Liver (tissue), 8 donors: ENCODE measurements at regions not wholly inside any gene's neighbourhood (a gene's known extent, or its start where the extent isn't known, plus 50 kb on each side); places are given as distances from the start of the nearest gene placed in this dataset.

Source experiments
- DNase-seq: peaks from one replicate; pipeline ENCODE4 v3.0.0-alpha.2; 2017; ENCODE audit warnings: low spot score
- H3K27ac ChIP-seq, 2 donors: one replicate each; pipeline ENCODE4 v1.7.0; 2013; ENCODE audit warnings: inconsistent platforms in 2 of 2, low read length in 2 of 2, control low read depth in 1 of 2, low read depth in 1 of 2, mild to moderate bottlenecking in 1 of 2
- H3K27me3 ChIP-seq, 4 donors: one replicate each; pipeline versions ENCODE4 v1.6.1 to v1.7.0; 2013; ENCODE audit warnings: low read length in 3 of 4, inconsistent platforms in 1 of 4, mild to moderate bottlenecking in 1 of 4, moderate library complexity in 1 of 4; ENCODE audit not compliant: control insufficient read depth in 4 of 4, insufficient read depth in 4 of 4
- H3K36me3 ChIP-seq, 4 donors: one replicate each; pipeline versions ENCODE4 v1.6.1 to v1.7.0; 2013; ENCODE audit warnings: low read length in 3 of 4, mild to moderate bottlenecking in 3 of 4, low read depth in 1 of 4, moderate library complexity in 1 of 4; ENCODE audit not compliant: control insufficient read depth in 4 of 4, insufficient read depth in 3 of 4
- H3K4me1 ChIP-seq, 4 donors: one replicate each; pipeline versions ENCODE4 v1.6.1 to v1.7.0; 2013; ENCODE audit warnings: low read length in 3 of 4, mild to moderate bottlenecking in 3 of 4, moderate library complexity in 1 of 4; ENCODE audit not compliant: control insufficient read depth in 4 of 4, insufficient read depth in 4 of 4
- H3K4me3 ChIP-seq, 3 donors: one replicate each; pipeline versions ENCODE4 v1.6.1 to v1.7.0; 2013; ENCODE audit warnings: low read length in 3 of 3, control low read depth in 1 of 3, low read depth in 1 of 3, mild to moderate bottlenecking in 1 of 3
- H3K9ac ChIP-seq, 2 donors: one replicate each; pipeline ENCODE4 v1.7.0; 2013; ENCODE audit warnings: low read length in 2 of 2, mild to moderate bottlenecking in 2 of 2, moderate library complexity in 2 of 2, control low read depth in 1 of 2, low read depth in 1 of 2
- H3K9me3 ChIP-seq, 4 donors: one replicate each; pipeline versions ENCODE4 v1.6.1 to v1.7.0; 2013; ENCODE audit warnings: low read length in 3 of 4; ENCODE audit not compliant: control insufficient read depth in 4 of 4
- CTCF ChIP-seq: fragments of 150-350 bp; IDR thresholded peaks from 2 replicates; pipeline ENCODE4 v1.5.1; 2017; ENCODE audit warnings: improper control_type of control experiment, low read depth, low read length; ENCODE audit not compliant: missing input control
- FOXA1 ChIP-seq: IDR thresholded peaks from 2 replicates; pipeline ENCODE4 v1.6.1; 2016; ENCODE audit warnings: antibody characterized with exemption
- FOXA2 ChIP-seq: IDR thresholded peaks from 2 replicates; pipeline ENCODE4 v1.6.1; 2016; ENCODE audit warnings: antibody characterized with exemption
- GABPA ChIP-seq, 2 donors: IDR thresholded peaks in 1 of 2; conservative IDR thresholded peaks in 1 of 2; 2 replicates each; pipeline ENCODE4 v1.6.1; 2016; ENCODE audit warnings: antibody characterized with exemption in 2 of 2, mild to moderate bottlenecking in 1 of 2, moderate library complexity in 1 of 2
- HNF4A ChIP-seq, 2 donors: conservative IDR thresholded peaks; 2 replicates each; pipeline ENCODE4 v1.6.1; 2016; ENCODE audit warnings: antibody characterized with exemption in 2 of 2, mild to moderate bottlenecking in 2 of 2
- JUND ChIP-seq, 2 donors: IDR thresholded peaks; 2 replicates each; pipeline ENCODE4 v1.6.1; 2016; ENCODE audit warnings: antibody characterized with exemption in 2 of 2
- MAX ChIP-seq: IDR thresholded peaks from 2 replicates; pipeline ENCODE4 v1.6.1; 2016; ENCODE audit warnings: antibody characterized with exemption
- NR2F2 ChIP-seq: IDR thresholded peaks from 2 replicates; pipeline ENCODE4 v1.6.1; 2016; ENCODE audit warnings: antibody characterized with exemption
- REST ChIP-seq: IDR thresholded peaks from 2 replicates; pipeline ENCODE4 v1.6.1; 2016; ENCODE audit warnings: antibody characterized with exemption, mild to moderate bottlenecking
- RXRA ChIP-seq, 2 donors: IDR thresholded peaks; 2 replicates each; pipeline ENCODE4 v1.6.1; 2017 to 2018; ENCODE audit warnings: antibody characterized with exemption in 2 of 2, mild to moderate bottlenecking in 1 of 2
- SP1 ChIP-seq: IDR thresholded peaks from 2 replicates; pipeline ENCODE4 v1.6.1; 2018; ENCODE audit warnings: antibody characterized with exemption, mild to moderate bottlenecking
- WGBS: extraction: QIAGEN DNeasy Blood & Tissue Kit; methylation state at CpG from one replicate; pipeline ENCODE4 v1.1.7; 2013; 5-methylcytosine and 5-hydroxymethylcytosine counted together
- donor health status: healthy.
- donor health status: healthy.
- donor health status: healthy.
- donor health status: healthy.
- donor health status: healthy.

- H3K4me3 ChIP-seq: no peak overlapping the region
- TF ChIP-seq CTCF (no peak), GABPA (IDR thresholded peaks at IDR 0.05 in 1 of 2, conservative IDR thresholded peaks at IDR 0.05 in 1 of 2) (no peak), REST (no peak), RXRA (IDR thresholded peaks at IDR 0.05) (no peak), NR2F2 (no peak), SP1 (no peak), HNF4A (conservative IDR thresholded peaks at IDR 0.05) (no peak), FOXA2 (no peak), MAX (no peak), JUND (IDR thresholded peaks at IDR 0.05) (no peak), FOXA1 (no peak)
- no peak overlapping the region for H3K27ac ChIP-seq
- no peak overlapping the region for H3K9ac ChIP-seq
- H3K36me3 ChIP-seq: no peaks in the 10 kb centered on the region
- H3K4me1 ChIP-seq: no peaks in the 10 kb centered on the region
- 94% methylated on average over 2 of the region's 2 CpGs for WGBS
- peaks cover 0 to 3% (median 0%) of the 10 kb centered on the region in 4 donors for H3K9me3 ChIP-seq
- H3K27me3 ChIP-seq: no peaks in the 10 kb centered on the region
- DNase-seq: no peak
Observed at GRCh38 chr4:38359113-38359512, 304.9 kb upstream of the KLF3 start.

GRCh38 chr4:38360201-38360600 is 303.8 kb upstream of the KLF3 start:
- no peaks in the 10 kb centered on the region for H3K36me3 ChIP-seq
- no peak overlapping the region for H3K27ac ChIP-seq
- no peaks in the 10 kb centered on the region for H3K9me3 ChIP-seq
- DNase-seq: no peak
- H3K9ac ChIP-seq: no peak overlapping the region
- 97% methylated on average over 1 of the region's 1 CpG for WGBS
- TF ChIP-seq MAX (no peak), GABPA (IDR thresholded peaks at IDR 0.05 in 1 of 2, conservative IDR thresholded peaks at IDR 0.05 in 1 of 2) (no peak), REST (no peak)
- no peak overlapping the region for H3K4me3 ChIP-seq
- H3K27me3 ChIP-seq: no peaks in the 10 kb centered on the region
- H3K4me1 ChIP-seq: no peaks in the 10 kb centered on the region
